HCT116 (cell line): ENCODE measurements at regions not wholly inside any gene's neighbourhood (a gene's known extent, or its start where the extent isn't known, plus 50 kb on each side); places are given as distances from the start of the nearest gene placed in this dataset.

ENCODE experiments used
- ATAC-seq: fragments of 200-7000 bp; cut with Tn5 transposase; 2 replicates; pipeline ENCODE4 v1.9.1; 2020; ENCODE audit warnings: mild to moderate bottlenecking, moderate library complexity
- BruUV-seq: library from RNA; stranded (reverse); fragments of 400-500 nt; replicated peaks from 2 replicates; lab custom pipeline; 2021; lab: Mats Ljungman, UMichigan
- CTCF ChIA-PET: fragments of 300-600 bp; sonication (Branson Sonifier 250); formaldehyde crosslinking; loops from one replicate; lab custom pipeline; 2021; ENCODE audit warnings: antibody characterized with exemption; lab: Charles Lee
- POLR2A ChIA-PET: fragments of 300-600, 350-600 bp; sonication (Branson Sonifier 250); formaldehyde crosslinking; loops from one replicate; lab custom pipeline; 2021; ENCODE audit warnings: antibody characterized with exemption; lab: Charles Lee
- RAD21 ChIA-PET, 2 experiments: fragments of 300-600 bp; sonication (Branson Sonifier 250); formaldehyde crosslinking; loops; one replicate each; lab custom pipeline; 2023; ENCODE audit warnings: low total read pairs in 2 of 2; ENCODE audit not compliant: uncharacterized antibody in 2 of 2, unreplicated experiment in 2 of 2, low non-redundant PET in 1 of 2; lab: Charles Lee
- DNase-seq: peaks from one replicate; pipeline ENCODE4 v3.0.0-alpha.2; 2010; ENCODE audit warnings: low read depth, low spot score
- H2AFZ ChIP-seq: fragments of 200-600 bp; shearing (Covaris generic), sonication (generic); 2 replicates; pipeline ENCODE4 v1.6.1; 2017; ENCODE audit warnings: low read depth, mixed run types, mixed read lengths, antibody characterized with exemption, low read length; ENCODE audit not compliant: poor library complexity, severe bottlenecking
- H3K27ac ChIP-seq: 2 replicates; pipeline ENCODE4 v1.5.1; 2012; ENCODE audit warnings: low read depth, low read length
- H3K27me3 ChIP-seq: fragments of 200-600 bp; sonication (generic); 2 replicates; pipeline ENCODE4 v1.6.1; 2016; ENCODE audit warnings: mixed run types, low read length, mixed read lengths; ENCODE audit not compliant: insufficient read depth
- H3K36me3 ChIP-seq, 2 experiments: fragments of 200-500 bp in 1 of 2; fragments of 200-600 bp in 1 of 2; sonication (Bioruptor generic) in 1 of 2; sonication (generic) in 1 of 2; 2 replicates each; pipeline versions ENCODE4 v1.5.1 to v1.6.1; 2014 to 2016; ENCODE audit warnings: low read length in 2 of 2, inconsistent platforms in 1 of 2, mixed read lengths in 1 of 2, mixed run types in 1 of 2; ENCODE audit not compliant: insufficient read depth in 2 of 2, control insufficient read depth in 1 of 2
- H3K4me1 ChIP-seq, 2 experiments: fragments of 200-600 bp in 1 of 2; sonication (generic) in 1 of 2; 2 replicates each; pipeline versions ENCODE4 v1.5.1 to v1.6.1; 2012 to 2017; ENCODE audit warnings: low read length in 2 of 2, inconsistent platforms in 1 of 2, mild to moderate bottlenecking in 1 of 2, mixed read lengths in 1 of 2, mixed run types in 1 of 2, moderate library complexity in 1 of 2; ENCODE audit not compliant: insufficient read depth in 2 of 2, control insufficient read depth in 1 of 2
- H3K4me2 ChIP-seq: fragments of 200-600 bp; sonication (generic); 2 replicates; pipeline ENCODE4 v1.6.1; 2017; ENCODE audit warnings: mixed run types, low read length, mixed read lengths
- H3K4me3 ChIP-seq, 2 experiments: fragments of 200-600 bp in 1 of 2; sonication (generic) in 1 of 2; replicated peaks in 1 of 2; 2 replicates each; pipeline ENCODE4 v1.5.1; 2011 to 2016; ENCODE audit warnings: low read length in 2 of 2, control low read depth in 1 of 2, low read depth in 1 of 2, mild to moderate bottlenecking in 1 of 2, mixed read lengths in 1 of 2, mixed run types in 1 of 2
- H3K79me2 ChIP-seq: fragments of 200-600 bp; sonication (generic); 2 replicates; pipeline ENCODE4 v1.6.1; 2017; ENCODE audit warnings: mild to moderate bottlenecking, mixed run types, low read length, moderate library complexity, mixed read lengths; ENCODE audit not compliant: insufficient read depth
- H3K9ac ChIP-seq: fragments of 200-600 bp; sonication (generic); 2 replicates; pipeline ENCODE4 v1.6.1; 2016; ENCODE audit warnings: low read length, mixed read lengths
- H3K9me2 ChIP-seq: fragments of 200-600 bp; sonication (generic), shearing (Covaris generic); 2 replicates; pipeline ENCODE4 v1.6.1; 2017; ENCODE audit warnings: mixed run types, mild to moderate bottlenecking, moderate library complexity; ENCODE audit not compliant: insufficient read depth
- H3K9me3 ChIP-seq, 2 experiments: fragments of 200-500 bp in 1 of 2; fragments of 200-600 bp in 1 of 2; sonication (Bioruptor generic) in 1 of 2; sonication (generic) in 1 of 2; 2 replicates each; pipeline ENCODE4 v1.6.1; 2014 to 2017; ENCODE audit warnings: low read length in 2 of 2, mixed read lengths in 2 of 2, inconsistent platforms in 1 of 2, low read depth in 1 of 2, mild to moderate bottlenecking in 1 of 2, mixed run types in 1 of 2, moderate library complexity in 1 of 2; ENCODE audit not compliant: control insufficient read depth in 1 of 2, insufficient read depth in 1 of 2
- H4K20me1 ChIP-seq: fragments of 200-600 bp; sonication (generic), shearing (Covaris generic); 2 replicates; pipeline ENCODE4 v1.6.1; 2017; ENCODE audit warnings: mixed run types, mild to moderate bottlenecking, moderate library complexity; ENCODE audit not compliant: insufficient read depth
- CBX3 ChIP-seq: IDR thresholded peaks from 2 replicates; pipeline ENCODE4 v1.6.1; 2012; ENCODE audit warnings: low read depth
- CEBPB ChIP-seq: IDR thresholded peaks from 2 replicates; pipeline ENCODE4 v1.6.1; 2012; ENCODE audit warnings: low read depth
- EGR1 ChIP-seq: IDR thresholded peaks from 2 replicates; pipeline ENCODE4 v1.6.1; 2012; ENCODE audit warnings: low read depth
- EZH2phosphoT487 ChIP-seq: fragments of 200-600 bp; IDR thresholded peaks from 2 replicates; pipeline ENCODE4 v1.6.1; 2018; ENCODE audit warnings: antibody characterized with exemption, borderline replicate concordance
- JUND ChIP-seq: IDR thresholded peaks from 2 replicates; pipeline ENCODE4 v1.6.1; 2012
- POLR2A ChIP-seq: IDR thresholded peaks from 2 replicates; pipeline ENCODE4 v1.7.0; 2011; ENCODE audit warnings: borderline replicate concordance; ENCODE audit not compliant: insufficient read depth, insufficient read length; ENCODE audit errors: extremely low read depth
- POLR2AphosphoS5 ChIP-seq: IDR thresholded peaks from 2 replicates; pipeline ENCODE4 v1.6.1; 2011; ENCODE audit warnings: mild to moderate bottlenecking, low read depth, low read length, moderate library complexity
- SP1 ChIP-seq: IDR thresholded peaks from 2 replicates; pipeline ENCODE4 v1.6.1; 2012; ENCODE audit warnings: low read depth
- SRF ChIP-seq: IDR thresholded peaks from 2 replicates; pipeline ENCODE4 v1.6.1; 2012; ENCODE audit warnings: low read depth
- TCF7L2 ChIP-seq: IDR thresholded peaks from 2 replicates; pipeline ENCODE4 v1.7.0; 2011; ENCODE audit warnings: borderline replicate concordance, inconsistent platforms; ENCODE audit not compliant: insufficient read depth, insufficient read length; ENCODE audit errors: extremely low read depth
- YY1 ChIP-seq: IDR thresholded peaks from 2 replicates; pipeline ENCODE4 v1.6.1; 2011; ENCODE audit warnings: low read length, low read depth, moderate library complexity, mild to moderate bottlenecking; ENCODE audit not compliant: insufficient replicate concordance; ENCODE audit errors: extremely low read depth
- ZNF274 ChIP-seq: fragments of 200-500 bp; sonication (Bioruptor generic); IDR thresholded peaks from 2 replicates; pipeline ENCODE4 v1.6.1; 2014; ENCODE audit warnings: mild to moderate bottlenecking, low read depth, low read length, inconsistent platforms
- intact Hi-C: fragments of 100-400 bp; cut with micrococcal nuclease; formaldehyde crosslinking; loops from 2 replicates; pipeline ENCODE4 v1.10.0; 2022

DNA sequence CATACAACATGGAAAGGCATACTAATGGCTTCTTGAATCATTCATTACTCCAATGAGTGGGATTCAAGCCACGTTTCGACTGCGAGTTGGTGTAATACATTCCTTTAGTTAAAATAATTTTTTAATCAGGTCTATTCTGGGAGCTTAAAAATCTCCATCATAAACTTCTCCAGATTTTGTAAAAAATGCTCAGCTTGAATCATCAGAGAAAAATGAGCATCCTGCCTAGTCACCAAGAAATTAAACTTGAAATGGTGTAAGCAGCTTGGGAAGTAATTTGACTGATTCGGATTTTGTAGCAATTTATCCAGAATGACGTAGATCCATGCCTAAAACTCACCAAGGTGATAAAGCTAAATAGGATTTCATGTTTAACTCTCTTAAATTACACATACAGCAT lies 165.7 kb downstream of the SLCO4C1 start:
- Histone ChIP-seq H3K9ac (no peak overlapping the region), H3K4me3 (no peak overlapping the region), H3K9me2 (no peaks in the 10 kb centered on the region), H3K36me3 (no peaks in the 10 kb centered on the region), H3K79me2 (no peaks in the 10 kb centered on the region), H3K4me1 (no peaks in the 10 kb centered on the region), H3K27me3 (no peaks in the 10 kb centered on the region), H3K27ac (no peak overlapping the region), H3K9me3 (no peaks in the 10 kb centered on the region), H2AFZ (no peak overlapping the region), H3K4me2 (no peak overlapping the region), H4K20me1 (no peaks in the 10 kb centered on the region)
- TF ChIP-seq CEBPB, result no peak
- no peak for TF ChIP-seq CBX3
- TF ChIP-seq POLR2AphosphoS5, result no peak
- TF ChIP-seq POLR2A, result no peak
- TF ChIP-seq TCF7L2, result no peak
- TF ChIP-seq ZNF274, result no peak
- no peak for TF ChIP-seq SRF
- no peak for TF ChIP-seq SP1
- ATAC-seq (no peak), DNase-seq (no peak)
- intact Hi-C loops, result no loop called here
- POLR2A ChIA-PET, result no interaction called here
- RAD21 ChIA-PET, result no interaction called here
- CTCF ChIA-PET, result no interaction called here
- no TSS peak for BruUV-seq

DNA sequence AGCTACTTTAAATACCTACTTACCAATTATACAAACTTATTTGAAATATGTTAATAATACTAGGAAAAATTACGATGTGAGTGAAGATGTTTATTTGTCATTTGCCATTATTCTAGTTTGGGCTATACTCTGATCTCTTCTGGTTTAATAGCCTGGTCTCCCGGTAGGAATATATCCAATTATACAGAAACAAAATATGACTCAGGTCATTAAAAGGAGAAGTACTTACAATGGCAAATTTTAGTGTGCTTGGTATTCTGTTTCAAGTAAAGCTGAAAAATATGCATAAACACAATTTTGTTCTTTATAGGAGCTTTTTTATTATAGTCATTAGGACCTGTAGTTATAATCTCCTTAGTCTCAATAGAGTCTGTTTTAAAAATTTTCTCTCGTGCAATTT lies 176.8 kb downstream of the SLCO4C1 start:
- Histone ChIP-seq H2AFZ (no peak overlapping the region), H3K4me2 (no peak overlapping the region), H4K20me1 (no peaks in the 10 kb centered on the region), H3K27me3 (no peaks in the 10 kb centered on the region), H3K4me3 (no peak overlapping the region), H3K9me2 (no peaks in the 10 kb centered on the region), H3K4me1 (no peaks in the 10 kb centered on the region), H3K9ac (no peak overlapping the region), H3K9me3 (no peaks in the 10 kb centered on the region), H3K36me3 (no peaks in the 10 kb centered on the region), H3K79me2 (no peaks in the 10 kb centered on the region), H3K27ac (no peak overlapping the region)
- ChIA-PET POLR2A (no interaction called here), RAD21 (no interaction called here), CTCF (no interaction called here)
- intact Hi-C loops, result no loop called here
- DNase-seq (no peak), ATAC-seq (no peak)
- TF ChIP-seq EGR1 (no peak), YY1 (no peak), JUND (no peak), EZH2phosphoT487 (no peak)
- no TSS peak for BruUV-seq
